OCI-LY1 (cell line): ENCODE measurements at regions not wholly inside any gene's neighbourhood (a gene's known extent, or its start where the extent isn't known, plus 50 kb on each side); places are given as distances from the start of the nearest gene placed in this dataset.

Source experiments
- H2AFZ ChIP-seq: fragments of 200-600 bp; sonication (generic), shearing (Covaris generic); 2 replicates; pipeline ENCODE4 v1.6.0; 2014; ENCODE audit warnings: antibody characterized with exemption, mild to moderate bottlenecking, low read length
- H3F3A ChIP-seq: fragments of 200-600 bp; sonication (generic), shearing (Covaris generic); 2 replicates; pipeline ENCODE4 v1.6.0; 2014; ENCODE audit warnings: mild to moderate bottlenecking, antibody characterized with exemption, low read length, moderate library complexity; ENCODE audit not compliant: insufficient read depth
- H3K27ac ChIP-seq: fragments of 200-600 bp; sonication (generic); 2 replicates; pipeline ENCODE4 v1.5.1; 2014; ENCODE audit warnings: low read length, mixed run types, mild to moderate bottlenecking, low read depth; ENCODE audit not compliant: poor library complexity, severe bottlenecking
- H3K27me3 ChIP-seq: fragments of 200-600 bp; sonication (generic); 2 replicates; pipeline ENCODE4 v1.6.0; 2014; ENCODE audit warnings: antibody characterized with exemption, mild to moderate bottlenecking, low read length, moderate library complexity; ENCODE audit not compliant: insufficient read depth
- H3K36me3 ChIP-seq: fragments of 200-600 bp; sonication (generic); 2 replicates; pipeline ENCODE4 v1.6.1; 2014; ENCODE audit warnings: mild to moderate bottlenecking, antibody characterized with exemption, low read length, moderate library complexity, mixed read lengths; ENCODE audit not compliant: insufficient read depth
- H3K4me1 ChIP-seq: fragments of 200-600 bp; sonication (generic); 2 replicates; pipeline ENCODE4 v1.5.1; 2014; ENCODE audit warnings: mild to moderate bottlenecking, low read length, moderate library complexity; ENCODE audit not compliant: insufficient read depth, severe bottlenecking
- H3K4me2 ChIP-seq: fragments of 200-600 bp; sonication (generic), shearing (Covaris generic); 2 replicates; pipeline ENCODE4 v1.6.1; 2014; ENCODE audit warnings: low read length
- H3K4me3 ChIP-seq: fragments of 200-600 bp; sonication (generic); 2 replicates; pipeline ENCODE4 v1.5.1; 2014; ENCODE audit warnings: low read length, low read depth, mild to moderate bottlenecking, mixed read lengths; ENCODE audit not compliant: poor library complexity, severe bottlenecking
- H3K79me2 ChIP-seq: fragments of 200-600 bp; shearing (Covaris generic); 2 replicates; pipeline ENCODE4 v1.6.1; 2016; ENCODE audit warnings: mixed run types, low read length, mixed read lengths; ENCODE audit not compliant: insufficient read depth
- H3K9ac ChIP-seq: fragments of 200-600 bp; sonication (generic), shearing (Covaris generic); 2 replicates; pipeline ENCODE4 v1.6.1; 2014; ENCODE audit warnings: mild to moderate bottlenecking, low read length, mixed read lengths
- H3K9me2 ChIP-seq: fragments of 200-600 bp; sonication (generic), shearing (Covaris generic); 2 replicates; pipeline ENCODE4 v1.6.1; 2014; ENCODE audit warnings: low read depth, mild to moderate bottlenecking, low read length, mixed read lengths
- H3K9me3 ChIP-seq: fragments of 200-600 bp; shearing (Covaris generic); 2 replicates; pipeline ENCODE4 v1.6.1; 2014; ENCODE audit warnings: low read length, mixed read lengths
- H4K20me1 ChIP-seq: fragments of 200-600 bp; sonication (generic), shearing (Covaris generic); 2 replicates; pipeline ENCODE4 v1.6.0; 2016; ENCODE audit warnings: mild to moderate bottlenecking, low read length; ENCODE audit not compliant: insufficient read depth
- CTCF ChIP-seq: fragments of 200-600 bp; sonication (generic), shearing (Covaris generic); IDR thresholded peaks from 2 replicates; pipeline ENCODE4 v1.5.1; 2017; ENCODE audit warnings: mild to moderate bottlenecking, antibody characterized with exemption, low read length, moderate library complexity, mixed read lengths
- EZH2 ChIP-seq: fragments of 200-600 bp; sonication (generic), shearing (Covaris generic); IDR thresholded peaks from 2 replicates; pipeline ENCODE4 v1.8.0; 2017; ENCODE audit warnings: borderline replicate concordance, mixed run types, mild to moderate bottlenecking, antibody characterized with exemption, low read length, moderate library complexity, mixed read lengths

- Histone ChIP-seq H4K20me1 (no peaks in the 10 kb centered on the region), H3K27ac (peak overlapping the region; percentile 54), H3K9me3 (peaks cover 6% of the 10 kb centered on the region; the same call in 1 of the 2 replicates), H3K9ac (no peak overlapping the region; the same call in 1 of the 2 replicates), H3K9me2 (no peaks in the 10 kb centered on the region), H2AFZ (peak overlapping the region; percentile 2; the same call in 1 of the 2 replicates), H3K4me3 (no peak overlapping the region), H3K79me2 (no peaks in the 10 kb centered on the region), H3K4me2 (peak overlapping the region; percentile 4; the same call in 1 of the 2 replicates), H3F3A (no peaks in the 10 kb centered on the region), H3K36me3 (no peaks in the 10 kb centered on the region), H3K27me3 (no peaks in the 10 kb centered on the region), H3K4me1 (peaks cover 25% of the 10 kb centered on the region)
- TF ChIP-seq CTCF (no peak), EZH2 (no peak)
Measured at GRCh38 chr3:188036375-188037194, 117.4 kb upstream of the LPP start.

GRCh38 chr3:188037195-188037718, 116.7 kb upstream of the LPP start:
- Histone ChIP-seq H3K4me3 (no peak overlapping the region), H3F3A (no peaks in the 10 kb centered on the region), H3K79me2 (no peaks in the 10 kb centered on the region), H3K27ac (no peak overlapping the region), H3K9ac (no peak overlapping the region), H4K20me1 (no peaks in the 10 kb centered on the region), H3K36me3 (no peaks in the 10 kb centered on the region), H3K4me2 (no peak overlapping the region), H3K9me2 (no peaks in the 10 kb centered on the region), H2AFZ (no peak overlapping the region), H3K4me1 (peaks cover 24% of the 10 kb centered on the region), H3K9me3 (peaks cover 4% of the 10 kb centered on the region; the same call in 1 of the 2 replicates), H3K27me3 (no peaks in the 10 kb centered on the region)
- TF ChIP-seq CTCF: no peak

- H3K9me3 ChIP-seq: no peaks in the 10 kb centered on the region; the same call in 1 of the 2 replicates
- no peaks in the 10 kb centered on the region for H3K79me2 ChIP-seq
- H3K9me2 ChIP-seq: no peaks in the 10 kb centered on the region
- no peak overlapping the region for H3K4me2 ChIP-seq
- peaks cover 24% of the 10 kb centered on the region for H3K4me1 ChIP-seq
- H3K36me3 ChIP-seq: no peaks in the 10 kb centered on the region
- H3K9ac ChIP-seq: no peak overlapping the region
- TF ChIP-seq EZH2 (no peak), CTCF (no peak)
- no peak overlapping the region for H3K27ac ChIP-seq
- no peak overlapping the region for H2AFZ ChIP-seq
- no peaks in the 10 kb centered on the region for H3K27me3 ChIP-seq
- no peaks in the 10 kb centered on the region for H4K20me1 ChIP-seq
- no peak overlapping the region for H3K4me3 ChIP-seq
- H3F3A ChIP-seq: no peaks in the 10 kb centered on the region
Measured at GRCh38 chr3:188037965-188038581, 115.9 kb upstream of the LPP start.
